HepG2 (cell line): ENCODE measurements at regions not wholly inside any gene's neighbourhood (a gene's known extent, or its start where the extent isn't known, plus 50 kb on each side); places are given as distances from the start of the nearest gene placed in this dataset.

ENCODE experiments used
- ATAC-seq: fragments of 200-7000 bp; cut with Tn5 transposase; 3 replicates; pipeline ENCODE4 v1.9.1; 2020; ENCODE audit warnings: mild to moderate bottlenecking, moderate library complexity
- BruUV-seq: library from RNA; stranded (reverse); fragments of 400-500 nt; replicated peaks from 2 replicates; lab custom pipeline; 2021; lab: Mats Ljungman, UMichigan
- CTCF ChIA-PET: fragments of 300-600 bp; formaldehyde crosslinking; extraction: SDS; loops from one replicate; lab custom pipeline; 2021; ENCODE audit warnings: low total read pairs, inconsistent platforms, low intra/inter-chr PET ratio; lab: Yijun Ruan, JAX
- POLR2A ChIA-PET: fragments of 350-600 bp; sonication (Branson Sonifier 250); formaldehyde crosslinking; loops from one replicate; lab custom pipeline; 2020; ENCODE audit warnings: antibody characterized with exemption, inconsistent platforms; lab: Yijun Ruan, JAX
- DNase-seq: peaks from one replicate; pipeline ENCODE4 v3.0.0-alpha.2; 2015; ENCODE audit warnings: low spot score
- FAIRE-seq: peaks from 3 replicates; lab custom pipeline; 2011; peaks lifted over from hg19 to GRCh38; lab: Jason Lieb, UNC
- H2AFZ ChIP-seq: one replicate; pipeline ENCODE4 v1.6.1; 2011; ENCODE audit warnings: low read length, inconsistent platforms
- H3K27ac ChIP-seq: fragments of 300-600 bp; 3 replicates; pipeline ENCODE4 v1.8.0; 2011; ENCODE audit warnings: mixed run types, mild to moderate bottlenecking, mixed read lengths, low read length, inconsistent platforms; ENCODE audit not compliant: insufficient read depth; ENCODE audit errors: extremely low read length
- H3K27me3 ChIP-seq, 2 experiments: fragments of 200-600 bp in 1 of 2; 2 replicates in 1 of 2; 3 replicates in 1 of 2; pipeline versions ENCODE4 v1.6.0 to v1.8.0; 2011; ENCODE audit warnings: low read length in 2 of 2, mild to moderate bottlenecking in 2 of 2, moderate library complexity in 2 of 2, inconsistent platforms in 1 of 2; ENCODE audit not compliant: insufficient read depth in 2 of 2, control insufficient read depth in 1 of 2
- H3K36me3 ChIP-seq, 2 experiments: fragments of 200-600 bp in 1 of 2; replicated peaks in 1 of 2; 2 replicates in 1 of 2; 3 replicates in 1 of 2; pipeline versions ENCODE4 v1.5.1 to v1.8.0; 2011; ENCODE audit warnings: low read length in 2 of 2, inconsistent platforms in 1 of 2; ENCODE audit not compliant: insufficient read depth in 2 of 2, control insufficient read depth in 1 of 2
- H3K4me1 ChIP-seq: 2 replicates; pipeline ENCODE4 v1.5.1; 2012; ENCODE audit warnings: low read length, inconsistent platforms; ENCODE audit not compliant: insufficient read depth
- H3K4me2 ChIP-seq: 2 replicates; pipeline ENCODE4 v1.6.0; 2011; ENCODE audit warnings: low read depth, low read length, inconsistent platforms
- H3K4me3 ChIP-seq, 3 experiments: fragments of 200-600 bp in 1 of 3; sonication (generic), shearing (Covaris generic) in 1 of 3; replicated peaks in 1 of 3; 2 replicates each; pipeline ENCODE4 v1.5.1; 2011 to 2016; ENCODE audit warnings: low read length in 3 of 3, inconsistent platforms in 2 of 3, low read depth in 2 of 3, mild to moderate bottlenecking in 2 of 3, control low read depth in 1 of 3, mixed read lengths in 1 of 3; ENCODE audit not compliant: insufficient read depth in 1 of 3
- H3K79me2 ChIP-seq: one replicate; pipeline ENCODE4 v1.6.1; 2011; ENCODE audit warnings: low read length, inconsistent platforms; ENCODE audit not compliant: insufficient read depth
- H3K9ac ChIP-seq: 2 replicates; pipeline ENCODE4 v1.6.0; 2011; ENCODE audit warnings: mild to moderate bottlenecking, low read depth, low read length, inconsistent platforms; ENCODE audit not compliant: insufficient read depth
- H3K9me3 ChIP-seq: 2 replicates; pipeline ENCODE4 v1.5.1; 2012; ENCODE audit warnings: mild to moderate bottlenecking, low read length
- H4K20me1 ChIP-seq: 2 replicates; pipeline ENCODE4 v1.6.0; 2011; ENCODE audit warnings: inconsistent platforms, mild to moderate bottlenecking, low read length, moderate library complexity; ENCODE audit not compliant: insufficient read depth
- BRD4 ChIP-seq: sonication (generic); formaldehyde crosslinking; IDR thresholded peaks from 2 replicates; pipeline ENCODE4 v1.4.0; 2020; ENCODE audit warnings: missing genetic modification reagents
- CBX1 ChIP-seq: IDR thresholded peaks from one replicate; pipeline ENCODE4 v1.6.1; 2016; ENCODE audit warnings: antibody characterized with exemption, low read depth
- HNRNPH1 ChIP-seq: fragments of 200-400 bp; formaldehyde crosslinking; optimal IDR thresholded peaks from 2 replicates; pipeline ENCODE3; 2017; ENCODE audit warnings: mild to moderate bottlenecking, low read depth, low read length
- MLXIP ChIP-seq: sonication (generic); formaldehyde crosslinking; IDR thresholded peaks from 2 replicates; pipeline ENCODE4 v1.9.0; 2021; ENCODE audit warnings: missing genetic modification reagents, borderline replicate concordance
- MXD4 ChIP-seq: IDR thresholded peaks from 2 replicates; pipeline ENCODE4 v1.6.1; 2016; ENCODE audit warnings: mild to moderate bottlenecking, missing biosample characterization, missing genetic modification reagents
- MYC ChIP-seq: sonication (generic); formaldehyde crosslinking; IDR thresholded peaks from 2 replicates; pipeline ENCODE4 v1.9.0; 2021; ENCODE audit warnings: missing genetic modification reagents, borderline replicate concordance
- NFYC ChIP-seq: IDR thresholded peaks from 2 replicates; pipeline ENCODE4 v1.6.1; 2016; ENCODE audit warnings: missing genetic modification reagents, missing compliant biosample characterization
- ONECUT2 ChIP-seq: sonication (generic); formaldehyde crosslinking; IDR thresholded peaks from 2 replicates; pipeline ENCODE4 v1.4.0; 2020; ENCODE audit warnings: missing genetic modification reagents
- SRSF1 ChIP-seq: fragments of 200-400 bp; formaldehyde crosslinking; optimal IDR thresholded peaks from 2 replicates; pipeline ENCODE3; 2017; ENCODE audit warnings: mild to moderate bottlenecking, low read depth, low read length, moderate library complexity
- TMF1 ChIP-seq: sonication (generic); formaldehyde crosslinking; IDR thresholded peaks from 2 replicates; pipeline ENCODE4 v1.8.1; 2022; ENCODE audit warnings: low read depth, missing genetic modification reagents
- ZNF30 ChIP-seq: sonication (generic); formaldehyde crosslinking; IDR thresholded peaks from 2 replicates; pipeline ENCODE4 v1.5.0; 2020; ENCODE audit warnings: mild to moderate bottlenecking, missing genetic modification reagents
- ZNF362 ChIP-seq: sonication (generic); formaldehyde crosslinking; IDR thresholded peaks from 2 replicates; pipeline ENCODE4 v1.4.0; 2020; ENCODE audit warnings: missing genetic modification reagents, mild to moderate bottlenecking, borderline replicate concordance
- ZNF556 ChIP-seq: sonication (generic); formaldehyde crosslinking; IDR thresholded peaks from 2 replicates; pipeline ENCODE4 v1.4.0; 2020; ENCODE audit warnings: mild to moderate bottlenecking, missing genetic modification reagents, borderline replicate concordance
- ZNF674 ChIP-seq: sonication (generic); formaldehyde crosslinking; IDR thresholded peaks from 2 replicates; pipeline ENCODE4 v1.5.0; 2020; ENCODE audit warnings: low read depth, mild to moderate bottlenecking, missing genetic modification reagents
- ZNF878 ChIP-seq: sonication (generic); formaldehyde crosslinking; IDR thresholded peaks from 2 replicates; pipeline ENCODE4 v1.8.1; 2023; ENCODE audit warnings: mild to moderate bottlenecking, missing genetic modification reagents, moderate library complexity
- ZSCAN25 ChIP-seq: sonication (generic); formaldehyde crosslinking; IDR thresholded peaks from 2 replicates; pipeline ENCODE4 v1.8.0; 2022; ENCODE audit warnings: mild to moderate bottlenecking, missing genetic modification reagents
- WGBS: methylation state at CpG from one replicate; pipeline ENCODE4 v1.1.6; 2017; ENCODE audit warnings: low lambda C conversion rate; 5-methylcytosine and 5-hydroxymethylcytosine counted together
- in situ Hi-C: cut with HindIII; loops from 2 replicates; pipeline ENCODE4 v1.10.0; 2017; ENCODE audit warnings: low pct_unique_long_range_greater_than_20kb; ENCODE audit not compliant: extremely low pct_ligation_motif_present
- intact Hi-C: fragments of 100-400 bp; cut with micrococcal nuclease; formaldehyde crosslinking; loops from one replicate; pipeline ENCODE4 v1.10.0; 2022; ENCODE audit not compliant: unreplicated experiment
- TF ChIP-seq, protein P1 (sequence below): IDR thresholded peaks from 2 replicates; pipeline ENCODE4 v1.6.1; 2018; ENCODE audit warnings: missing genetic modification reagents, mild to moderate bottlenecking, missing compliant biosample characterization

GRCh38 chr13:34004676-34005075, 186.7 kb downstream of the RFC3 start (continued):
- TF ChIP-seq, protein P1, sequence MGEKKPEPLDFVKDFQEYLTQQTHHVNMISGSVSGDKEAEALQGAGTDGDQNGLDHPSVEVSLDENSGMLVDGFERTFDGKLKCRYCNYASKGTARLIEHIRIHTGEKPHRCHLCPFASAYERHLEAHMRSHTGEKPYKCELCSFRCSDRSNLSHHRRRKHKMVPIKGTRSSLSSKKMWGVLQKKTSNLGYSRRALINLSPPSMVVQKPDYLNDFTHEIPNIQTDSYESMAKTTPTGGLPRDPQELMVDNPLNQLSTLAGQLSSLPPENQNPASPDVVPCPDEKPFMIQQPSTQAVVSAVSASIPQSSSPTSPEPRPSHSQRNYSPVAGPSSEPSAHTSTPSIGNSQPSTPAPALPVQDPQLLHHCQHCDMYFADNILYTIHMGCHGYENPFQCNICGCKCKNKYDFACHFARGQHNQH (CRISPR knock-in tag) = no peak
- TF ChIP-seq HNRNPH1 = no peak
- TF ChIP-seq, all 625 proteins: peak for 0

GRCh38 chr13:34006011-34006410, 188.1 kb downstream of the RFC3 start:
- Histone ChIP-seq H3K36me3 (no peaks in the 10 kb centered on the region), H3K27ac (no peak overlapping the region), H3K4me2 (no peak overlapping the region), H3K4me3 (no peak overlapping the region), H4K20me1 (no peaks in the 10 kb centered on the region), H3K9ac (no peak overlapping the region), H3K79me2 (no peaks in the 10 kb centered on the region), H3K9me3 (no peaks in the 10 kb centered on the region), H3K27me3 (no peaks in the 10 kb centered on the region), H2AFZ (no peak overlapping the region), H3K4me1 (peaks cover 22% of the 10 kb centered on the region)
- CTCF ChIA-PET = no interaction called here
- POLR2A ChIA-PET = no interaction called here
- ATAC-seq (no peak), FAIRE-seq (no peak), DNase-seq (no peak)
- in situ Hi-C loops = no loop called here
- TF ChIP-seq, protein P1 (CRISPR knock-in tag) = no peak
- TF ChIP-seq ZNF362 (CRISPR knock-in tag) (no peak), ZNF878 (CRISPR knock-in tag) (no peak), ZSCAN25 (CRISPR knock-in tag) (no peak), MXD4 (no peak), ONECUT2 (CRISPR knock-in tag) (no peak), ZNF556 (CRISPR knock-in tag) (no peak), ZNF674 (CRISPR knock-in tag) (no peak), TMF1 (no peak), CBX1 (no peak), MYC (no peak), NFYC (CRISPR knock-in tag) (no peak), MLXIP (CRISPR knock-in tag) (no peak), ZNF30 (CRISPR knock-in tag) (no peak), SRSF1 (no peak), HNRNPH1 (no peak), BRD4 (CRISPR knock-in tag) (no peak)
- no TSS peak for BruUV-seq
- 69% methylated on average over 2 of the region's 2 CpGs for WGBS
- intact Hi-C loops = no loop called here
